Liver (tissue), 8 donors: ENCODE measurements at regions not wholly inside any gene's neighbourhood (a gene's known extent, or its start where the extent isn't known, plus 50 kb on each side); places are given as distances from the start of the nearest gene placed in this dataset.

ENCODE experiments used
- DNase-seq: peaks from one replicate; pipeline ENCODE4 v3.0.0-alpha.2; 2017; ENCODE audit warnings: low spot score
- H3K27ac ChIP-seq, 2 donors: one replicate each; pipeline ENCODE4 v1.7.0; 2013; ENCODE audit warnings: inconsistent platforms in 2 of 2, low read length in 2 of 2, control low read depth in 1 of 2, low read depth in 1 of 2, mild to moderate bottlenecking in 1 of 2
- H3K27me3 ChIP-seq, 4 donors: one replicate each; pipeline versions ENCODE4 v1.6.1 to v1.7.0; 2013; ENCODE audit warnings: low read length in 3 of 4, inconsistent platforms in 1 of 4, mild to moderate bottlenecking in 1 of 4, moderate library complexity in 1 of 4; ENCODE audit not compliant: control insufficient read depth in 4 of 4, insufficient read depth in 4 of 4
- H3K36me3 ChIP-seq, 4 donors: one replicate each; pipeline versions ENCODE4 v1.6.1 to v1.7.0; 2013; ENCODE audit warnings: low read length in 3 of 4, mild to moderate bottlenecking in 3 of 4, low read depth in 1 of 4, moderate library complexity in 1 of 4; ENCODE audit not compliant: control insufficient read depth in 4 of 4, insufficient read depth in 3 of 4
- H3K4me1 ChIP-seq, 4 donors: one replicate each; pipeline versions ENCODE4 v1.6.1 to v1.7.0; 2013; ENCODE audit warnings: low read length in 3 of 4, mild to moderate bottlenecking in 3 of 4, moderate library complexity in 1 of 4; ENCODE audit not compliant: control insufficient read depth in 4 of 4, insufficient read depth in 4 of 4
- H3K4me3 ChIP-seq, 3 donors: one replicate each; pipeline versions ENCODE4 v1.6.1 to v1.7.0; 2013; ENCODE audit warnings: low read length in 3 of 3, control low read depth in 1 of 3, low read depth in 1 of 3, mild to moderate bottlenecking in 1 of 3
- H3K9ac ChIP-seq, 2 donors: one replicate each; pipeline ENCODE4 v1.7.0; 2013; ENCODE audit warnings: low read length in 2 of 2, mild to moderate bottlenecking in 2 of 2, moderate library complexity in 2 of 2, control low read depth in 1 of 2, low read depth in 1 of 2
- H3K9me3 ChIP-seq, 4 donors: one replicate each; pipeline versions ENCODE4 v1.6.1 to v1.7.0; 2013; ENCODE audit warnings: low read length in 3 of 4; ENCODE audit not compliant: control insufficient read depth in 4 of 4
- ATF3 ChIP-seq: IDR thresholded peaks from 2 replicates; pipeline ENCODE4 v1.6.1; 2016; ENCODE audit warnings: antibody characterized with exemption
- CTCF ChIP-seq: fragments of 150-350 bp; IDR thresholded peaks from 2 replicates; pipeline ENCODE4 v1.5.1; 2017; ENCODE audit warnings: improper control_type of control experiment, low read depth, low read length; ENCODE audit not compliant: missing input control
- EGR1 ChIP-seq, 2 donors: IDR thresholded peaks; 2 replicates each; pipeline ENCODE4 v1.6.1; 2016 to 2018; ENCODE audit warnings: antibody characterized with exemption in 2 of 2, low read depth in 2 of 2
- FOXA1 ChIP-seq: IDR thresholded peaks from 2 replicates; pipeline ENCODE4 v1.6.1; 2016; ENCODE audit warnings: antibody characterized with exemption
- HNF4A ChIP-seq, 2 donors: conservative IDR thresholded peaks; 2 replicates each; pipeline ENCODE4 v1.6.1; 2016; ENCODE audit warnings: antibody characterized with exemption in 2 of 2, mild to moderate bottlenecking in 2 of 2
- HNF4G ChIP-seq: IDR thresholded peaks from 2 replicates; pipeline ENCODE4 v1.6.1; 2016; ENCODE audit warnings: antibody characterized with exemption
- JUND ChIP-seq, 2 donors: IDR thresholded peaks; 2 replicates each; pipeline ENCODE4 v1.6.1; 2016; ENCODE audit warnings: antibody characterized with exemption in 2 of 2
- MAX ChIP-seq: IDR thresholded peaks from 2 replicates; pipeline ENCODE4 v1.6.1; 2016; ENCODE audit warnings: antibody characterized with exemption
- NR2F2 ChIP-seq: IDR thresholded peaks from 2 replicates; pipeline ENCODE4 v1.6.1; 2016; ENCODE audit warnings: antibody characterized with exemption
- RAD21 ChIP-seq, 2 donors: IDR thresholded peaks; 2 replicates each; pipeline ENCODE4 v1.6.1; 2016; ENCODE audit warnings: antibody characterized with exemption in 2 of 2, mild to moderate bottlenecking in 2 of 2
- SP1 ChIP-seq: IDR thresholded peaks from 2 replicates; pipeline ENCODE4 v1.6.1; 2018; ENCODE audit warnings: antibody characterized with exemption, mild to moderate bottlenecking
- TAF1 ChIP-seq: conservative IDR thresholded peaks from 2 replicates; pipeline ENCODE4 v1.6.1; 2016; ENCODE audit warnings: antibody characterized with exemption, mild to moderate bottlenecking
- YY1 ChIP-seq: IDR thresholded peaks from 2 replicates; pipeline ENCODE4 v1.6.1; 2016; ENCODE audit warnings: antibody characterized with exemption, mild to moderate bottlenecking
- ZBTB33 ChIP-seq: IDR thresholded peaks from 2 replicates; pipeline ENCODE4 v1.6.1; 2016; ENCODE audit warnings: antibody characterized with exemption
- WGBS: extraction: QIAGEN DNeasy Blood & Tissue Kit; methylation state at CpG from one replicate; pipeline ENCODE4 v1.1.7; 2013; 5-methylcytosine and 5-hydroxymethylcytosine counted together
- donor health status: healthy.
- donor health status: healthy.
- donor health status: healthy.
- donor health status: healthy.
- donor health status: healthy.

GRCh38 chr6:97885828-97886227, 602.8 kb upstream of the MMS22L start (continued):
- TF ChIP-seq ZBTB33 (no peak), EGR1 (IDR thresholded peaks at IDR 0.05; ENCODE audit: low read depth in 2 of 2) (no peak)

GRCh38 chr6:97901531-97901930, 618.5 kb upstream of the MMS22L start:
- H3K4me1 ChIP-seq, result no peaks in the 10 kb centered on the region
- no peaks in the 10 kb centered on the region for H3K9me3 ChIP-seq
- H3K9ac ChIP-seq, result no peak overlapping the region
- H3K27me3 ChIP-seq, result no peaks in the 10 kb centered on the region
- no peak overlapping the region for H3K27ac ChIP-seq
- H3K36me3 ChIP-seq, result no peaks in the 10 kb centered on the region
- DNase-seq, result no peak
- TF ChIP-seq TAF1 (no peak), EGR1 (IDR thresholded peaks at IDR 0.05; ENCODE audit: low read depth in 2 of 2) (no peak), FOXA1 (no peak), RAD21 (IDR thresholded peaks at IDR 0.05) (no peak), ATF3 (no peak), YY1 (no peak), CTCF (no peak), HNF4A (conservative IDR thresholded peaks at IDR 0.05) (no peak), MAX (no peak), HNF4G (no peak), JUND (IDR thresholded peaks at IDR 0.05) (no peak)
- 91% methylated on average over 1 of the region's 1 CpG for WGBS
- H3K4me3 ChIP-seq, result no peak overlapping the region

- H3K4me3 ChIP-seq, result no peak overlapping the region
- no peak for TF ChIP-seq YY1
- TF ChIP-seq JUND (IDR thresholded peaks at IDR 0.05), result no peak
- TF ChIP-seq HNF4G, result no peak
- no peak for TF ChIP-seq NR2F2
- no peak for TF ChIP-seq CTCF
- no peak for TF ChIP-seq SP1
- no peaks in the 10 kb centered on the region for H3K27me3 ChIP-seq
- no peak overlapping the region for H3K9ac ChIP-seq
- H3K36me3 ChIP-seq, result no peaks in the 10 kb centered on the region
- no peak overlapping the region for H3K27ac ChIP-seq
- WGBS, result 67% methylated on average over 5 of the region's 5 CpGs
- no peak for DNase-seq
- H3K4me1 ChIP-seq, result no peaks in the 10 kb centered on the region
- no peaks in the 10 kb centered on the region for H3K9me3 ChIP-seq
These were observed 626.4 kb upstream of the MMS22L start for GRCh38 chr6:97909380-97909779.
